NT2/D1 (cell line): ENCODE measurements at regions not wholly inside any gene's neighbourhood (a gene's known extent, or its start where the extent isn't known, plus 50 kb on each side); places are given as distances from the start of the nearest gene placed in this dataset.

Experiments used
- SUZ12 ChIP-seq: IDR thresholded peaks from 2 replicates; pipeline ENCODE4 v1.6.1; 2011; ENCODE audit not compliant: insufficient read length, insufficient read depth; ENCODE audit errors: extremely low read depth
- YY1 ChIP-seq: IDR thresholded peaks from 2 replicates; pipeline ENCODE4 v1.6.1; 2011; ENCODE audit not compliant: insufficient read length, insufficient read depth
- ZNF274 ChIP-seq: IDR thresholded peaks from 2 replicates; pipeline ENCODE4 v1.6.1; 2011; ENCODE audit warnings: mild to moderate bottlenecking, low read depth, low read length

GRCh38 chr3:76038949-76039348 is 253.6 kb upstream of the ZNF717 start:
- TF ChIP-seq YY1 (no peak), ZNF274 (no peak), SUZ12 (no peak)
